Thyroid gland (tissue), 4 donors: ENCODE measurements at regions not wholly inside any gene's neighbourhood (a gene's known extent, or its start where the extent isn't known, plus 50 kb on each side); places are given as distances from the start of the nearest gene placed in this dataset.
"Not testable (repeated sequence)": the region's sequence is repeated elsewhere in the genome, so short reads cannot be mapped to it uniquely, and the experiment has no call there.

Experiments used
- POLR2A ChIP-seq, 2 donors: fragments of 450-650 bp; IDR thresholded peaks; one replicate each; pipeline ENCODE4 v1.6.1; 2017; ENCODE audit warnings: antibody characterized with exemption in 2 of 2, mild to moderate bottlenecking in 2 of 2, moderate library complexity in 1 of 2
- TF ChIP-seq, protein P1 (sequence below), 6 experiments: fragments of 200-600 bp in 3 of 6; fragments of 450-650 bp in 3 of 6; sonication (generic) in 3 of 6; IDR thresholded peaks; one replicate each; pipeline ENCODE4 v1.5.1; 2016 to 2019; ENCODE audit warnings: antibody characterized with exemption in 6 of 6, mild to moderate bottlenecking in 2 of 6, inconsistent platforms in 1 of 6, moderate library complexity in 1 of 6

DNA sequence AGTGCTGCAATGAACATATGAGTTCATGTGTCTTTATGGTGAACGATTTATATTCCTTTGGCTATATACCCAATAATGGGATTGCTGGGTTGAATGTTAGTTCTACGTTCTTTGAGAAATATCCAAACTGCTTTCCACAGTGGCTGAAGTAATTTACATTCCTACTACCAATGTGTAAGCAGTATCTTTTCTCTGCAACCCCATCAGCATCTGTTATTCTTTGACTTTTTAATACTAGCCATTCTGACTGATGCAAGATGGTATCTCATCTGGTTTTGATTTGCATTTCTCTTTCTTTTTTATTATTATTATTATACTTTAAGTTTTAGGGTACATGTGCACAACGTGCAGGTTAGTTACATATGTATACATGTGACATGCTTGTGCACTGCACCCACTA is 89.7 kb downstream of the DKK1 start:
- TF ChIP-seq, protein P1, sequence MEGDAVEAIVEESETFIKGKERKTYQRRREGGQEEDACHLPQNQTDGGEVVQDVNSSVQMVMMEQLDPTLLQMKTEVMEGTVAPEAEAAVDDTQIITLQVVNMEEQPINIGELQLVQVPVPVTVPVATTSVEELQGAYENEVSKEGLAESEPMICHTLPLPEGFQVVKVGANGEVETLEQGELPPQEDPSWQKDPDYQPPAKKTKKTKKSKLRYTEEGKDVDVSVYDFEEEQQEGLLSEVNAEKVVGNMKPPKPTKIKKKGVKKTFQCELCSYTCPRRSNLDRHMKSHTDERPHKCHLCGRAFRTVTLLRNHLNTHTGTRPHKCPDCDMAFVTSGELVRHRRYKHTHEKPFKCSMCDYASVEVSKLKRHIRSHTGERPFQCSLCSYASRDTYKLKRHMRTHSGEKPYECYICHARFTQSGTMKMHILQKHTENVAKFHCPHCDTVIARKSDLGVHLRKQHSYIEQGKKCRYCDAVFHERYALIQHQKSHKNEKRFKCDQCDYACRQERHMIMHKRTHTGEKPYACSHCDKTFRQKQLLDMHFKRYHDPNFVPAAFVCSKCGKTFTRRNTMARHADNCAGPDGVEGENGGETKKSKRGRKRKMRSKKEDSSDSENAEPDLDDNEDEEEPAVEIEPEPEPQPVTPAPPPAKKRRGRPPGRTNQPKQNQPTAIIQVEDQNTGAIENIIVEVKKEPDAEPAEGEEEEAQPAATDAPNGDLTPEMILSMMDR (IDR thresholded peaks at IDR 0.05) = not testable (repeated sequence)
- TF ChIP-seq POLR2A (IDR thresholded peaks at IDR 0.05) = not testable (repeated sequence)
